Loucy (cell line): ENCODE measurements at regions not wholly inside any gene's neighbourhood (a gene's known extent, or its start where the extent isn't known, plus 50 kb on each side); places are given as distances from the start of the nearest gene placed in this dataset.

Experiments
- CTCF ChIP-seq: fragments of 200-600 bp; sonication (generic); conservative IDR thresholded peaks from 2 replicates; pipeline ENCODE4 v1.5.1; 2014; ENCODE audit warnings: mild to moderate bottlenecking, antibody characterized with exemption, low read length
- EZH2phosphoT487 ChIP-seq: fragments of 200-600 bp; IDR thresholded peaks from 2 replicates; pipeline ENCODE4 v1.6.1; 2018; ENCODE audit warnings: antibody characterized with exemption, mild to moderate bottlenecking, moderate library complexity, borderline replicate concordance

- TF ChIP-seq CTCF (no peak), EZH2phosphoT487 (no peak)
These were observed 108.1 kb downstream of the TPRA1 start for GRCh38 chr3:127482216-127483004.
